ENCODE measurements at regions not wholly inside any gene's neighbourhood (a gene's known extent, or its start where the extent isn't known, plus 50 kb on each side); places are given as distances from the start of the nearest gene placed in this dataset.

GRCh38 chr10:128518000-128518399 lies 391.8 kb upstream of the MKI67 start:
- TF ChIP-seq POLR2A (IDR thresholded peaks at IDR 0.05; ENCODE audit: low read depth, low read length) = no peak
- no peak for TF ChIP-seq TAF1 (IDR thresholded peaks at IDR 0.05; ENCODE audit: low read depth, low read length)
- no peak for TF ChIP-seq POLR2AphosphoS5 (IDR thresholded peaks at IDR 0.05; ENCODE audit: low read depth, low read length)
- no peak for TF ChIP-seq POU2F2 (IDR thresholded peaks at IDR 0.05; ENCODE audit: low read depth, low read length)
- no peak for TF ChIP-seq SPI1 (IDR thresholded peaks at IDR 0.05; ENCODE audit: low read depth, low read length)

Measured in GM12891 (cell line).